Fibroblast of lung (primary cell): ENCODE measurements at regions not wholly inside any gene's neighbourhood (a gene's known extent, or its start where the extent isn't known, plus 50 kb on each side); places are given as distances from the start of the nearest gene placed in this dataset.
"Not testable (repeated sequence)": the region's sequence is repeated elsewhere in the genome, so short reads cannot be mapped to it uniquely, and the experiment has no call there.

Experiments
- CTCF ChIP-seq, 2 donors: IDR thresholded peaks in 1 of 2; conservative IDR thresholded peaks in 1 of 2; 1 replicate in 1 of 2; 2 replicates in 1 of 2; pipeline ENCODE4 v1.5.1; 2011 to 2012; ENCODE audit warnings: low read length in 2 of 2, control low read depth in 1 of 2, inconsistent platforms in 1 of 2, low read depth in 1 of 2, mild to moderate bottlenecking in 1 of 2
- EZH2 ChIP-seq: IDR thresholded peaks from 2 replicates; pipeline ENCODE4 v1.5.1; 2012; ENCODE audit warnings: low read length, control low read depth, mild to moderate bottlenecking; ENCODE audit errors: missing control alignments

GRCh38 chr7:124099585-124099984 lies 66.7 kb upstream of the TMEM229A start:
- not testable (repeated sequence) for TF ChIP-seq CTCF (conservative IDR thresholded peaks at IDR 0.05 in 1 of 2, IDR thresholded peaks at IDR 0.05 in 1 of 2; ENCODE audit: low read depth in 1 of 2, low read length in 2 of 2); EZH2
